OCI-M2 (cell line): ENCODE measurements at regions not wholly inside any gene's neighbourhood (a gene's known extent, or its start where the extent isn't known, plus 50 kb on each side); places are given as distances from the start of the nearest gene placed in this dataset.

Experiments used
- DNase-seq: peaks from one replicate; lab custom pipeline; 2025; ENCODE audit not compliant: unreplicated experiment; lab: John Stamatoyannopoulos, UW

- DNase-seq, result no peak
Observed at GRCh38 chr11:69348414-69349235, 54.7 kb downstream of the MYEOV start.

- no peak for DNase-seq
Observed at GRCh38 chr11:69350040-69350439, 56.1 kb downstream of the MYEOV start.

DNA sequence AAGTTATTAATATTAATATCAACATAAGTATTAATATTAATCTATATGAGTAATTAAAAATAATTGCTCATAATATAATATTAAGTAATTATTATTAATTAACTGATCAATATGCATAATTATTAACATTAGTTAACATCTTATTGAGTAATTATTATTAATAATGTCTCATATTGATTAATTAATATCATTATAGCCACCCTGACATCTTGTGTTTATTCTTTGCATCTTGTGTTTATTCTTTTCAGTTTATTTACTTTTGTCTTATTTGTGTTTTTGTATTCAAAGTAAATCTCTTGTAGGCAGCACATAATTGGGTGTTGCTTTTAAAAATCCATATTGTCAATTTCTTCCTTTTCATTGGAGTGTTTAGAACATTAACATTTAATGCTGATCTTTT is 56.6 kb downstream of the MYEOV start:
- DNase-seq, result no peak

- DNase-seq, result no peak
Observed at GRCh38 chr11:69351460-69351859, 57.5 kb downstream of the MYEOV start.

DNA sequence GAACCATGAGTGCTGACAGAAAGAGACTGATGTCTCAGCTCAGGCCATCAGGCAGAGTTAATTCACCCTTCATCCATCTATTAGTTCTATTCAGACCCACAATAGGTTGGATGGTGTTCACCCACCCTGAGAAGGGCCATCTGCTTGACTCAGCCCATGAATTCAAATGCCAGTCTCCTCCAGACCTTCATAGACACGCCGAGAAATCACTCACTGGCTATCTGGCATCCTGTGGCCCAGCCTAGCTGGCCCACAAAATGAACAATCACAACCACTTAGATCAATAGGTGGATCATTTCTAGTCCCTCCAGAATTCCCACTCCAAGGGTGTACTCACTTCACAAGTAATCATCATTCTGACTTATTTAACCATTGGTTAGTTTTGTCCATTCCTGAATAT is 58.2 kb downstream of the MYEOV start:
- DNase-seq, result no peak

DNA sequence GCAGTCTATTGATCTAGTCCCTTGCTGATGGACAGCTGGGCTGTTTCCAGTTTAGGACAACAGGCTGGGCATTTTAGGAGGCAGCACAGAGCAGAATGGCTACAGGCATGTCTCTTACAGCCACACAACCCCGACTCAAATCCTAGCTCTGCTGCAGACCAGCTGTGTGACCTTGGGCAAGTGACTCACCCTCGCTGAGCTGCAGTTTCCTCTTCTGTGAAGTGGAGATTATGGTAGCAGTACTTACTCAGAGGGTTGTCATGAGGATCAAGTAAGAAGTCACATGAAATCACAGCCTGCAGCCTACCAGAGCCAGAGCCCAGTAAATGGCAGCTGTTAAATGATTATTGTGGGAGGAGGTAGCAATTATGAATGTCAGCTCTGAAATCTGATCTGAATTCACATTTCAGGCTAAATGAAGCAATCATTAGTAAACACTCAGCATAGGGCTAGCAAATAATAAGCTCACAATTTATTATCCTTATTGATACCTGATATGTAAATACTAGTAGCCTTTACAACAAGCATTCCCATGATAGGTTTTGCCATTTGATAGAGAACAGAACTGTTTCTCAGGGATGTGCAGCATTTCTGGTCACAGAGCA is 58.9 kb downstream of the MYEOV start:
- DNase-seq, result no peak

DNA sequence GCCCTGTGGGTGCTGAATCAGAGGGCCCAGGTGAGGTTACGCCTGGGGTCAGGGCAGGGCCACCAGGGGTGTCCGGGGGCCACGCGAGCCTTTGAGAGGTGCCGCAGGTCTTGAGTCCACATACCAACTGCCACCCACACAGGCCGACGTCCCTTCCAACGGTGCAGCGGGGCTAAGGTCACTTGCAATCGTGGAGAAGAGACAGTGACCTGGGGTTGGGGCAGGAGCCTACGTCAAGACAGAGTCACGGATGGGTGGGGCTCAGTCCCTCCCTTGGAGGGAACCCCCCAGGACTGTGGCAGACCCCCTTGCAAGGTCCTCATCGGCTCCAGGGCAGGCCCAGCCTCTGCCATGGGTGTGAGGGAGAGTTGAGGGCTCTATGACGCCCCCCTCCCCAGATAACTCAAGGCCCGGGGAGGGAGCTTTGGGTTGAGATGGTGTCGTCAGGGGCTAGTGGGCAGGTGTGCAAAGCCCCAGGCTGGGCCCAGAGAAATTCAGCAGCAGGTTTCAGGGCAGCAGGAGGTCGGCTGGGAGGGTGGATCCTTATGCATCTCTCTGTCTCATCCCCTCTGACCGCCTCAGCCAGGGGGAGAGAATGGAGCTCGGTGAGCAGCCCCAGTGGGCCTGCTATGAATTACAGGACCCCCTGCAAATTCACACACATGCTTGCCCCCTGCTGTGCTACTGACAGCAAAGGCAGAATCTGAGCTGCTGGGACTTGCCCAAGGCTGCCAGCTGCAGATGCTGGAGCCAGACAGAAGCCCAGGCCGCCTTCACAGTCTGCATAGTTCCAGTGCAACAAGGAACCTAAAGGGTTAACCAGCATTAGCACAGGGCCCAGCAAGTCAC is 60.0 kb downstream of the MYEOV start:
- no peak for DNase-seq

DNA sequence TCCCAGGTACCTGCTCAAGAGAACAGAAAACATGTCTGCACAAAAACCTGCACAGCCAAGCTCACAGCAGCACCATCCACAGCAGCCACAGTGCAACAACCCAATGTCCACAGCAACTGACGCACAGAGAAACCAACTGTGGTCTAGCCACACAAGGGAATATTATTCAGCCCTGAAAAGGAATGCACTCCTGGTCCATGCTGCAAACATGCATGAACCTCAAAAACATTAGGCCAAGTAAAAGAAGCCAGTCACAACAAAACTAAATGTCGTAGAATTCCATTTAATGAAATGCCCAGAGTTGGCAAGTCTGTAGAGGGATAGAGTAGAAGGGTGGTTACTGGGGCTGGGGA is 60.6 kb downstream of the MYEOV start:
- no peak for DNase-seq

DNA sequence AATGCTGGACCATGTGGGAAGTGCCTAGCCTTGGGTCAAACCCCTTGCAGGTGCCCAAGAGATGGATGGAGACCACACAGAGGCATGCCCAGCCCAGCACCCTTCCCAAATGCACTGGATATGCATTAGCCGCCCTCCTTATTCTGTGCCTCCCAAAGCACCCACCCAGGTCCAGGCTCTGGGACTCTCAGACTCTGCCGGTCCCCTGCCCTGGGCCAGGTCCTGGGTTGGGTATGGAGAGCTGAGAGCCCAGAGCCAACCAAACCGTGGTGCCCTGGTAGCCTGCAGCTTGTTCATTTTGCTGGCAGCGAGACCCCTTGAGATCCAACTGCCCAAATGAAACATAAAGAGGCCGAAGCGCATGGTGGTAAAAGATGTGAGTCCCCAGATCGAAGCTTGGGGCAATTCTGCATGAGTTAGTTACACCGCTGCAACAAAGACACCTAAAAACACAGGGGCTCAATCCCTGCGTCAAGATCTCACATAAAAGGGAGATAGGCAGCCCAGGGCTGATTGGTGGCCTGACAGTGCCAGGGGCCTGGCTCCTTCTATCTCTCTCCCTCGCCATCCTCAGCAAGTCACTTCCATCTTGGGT is 61.5 kb downstream of the MYEOV start:
- DNase-seq, result no peak

DNA sequence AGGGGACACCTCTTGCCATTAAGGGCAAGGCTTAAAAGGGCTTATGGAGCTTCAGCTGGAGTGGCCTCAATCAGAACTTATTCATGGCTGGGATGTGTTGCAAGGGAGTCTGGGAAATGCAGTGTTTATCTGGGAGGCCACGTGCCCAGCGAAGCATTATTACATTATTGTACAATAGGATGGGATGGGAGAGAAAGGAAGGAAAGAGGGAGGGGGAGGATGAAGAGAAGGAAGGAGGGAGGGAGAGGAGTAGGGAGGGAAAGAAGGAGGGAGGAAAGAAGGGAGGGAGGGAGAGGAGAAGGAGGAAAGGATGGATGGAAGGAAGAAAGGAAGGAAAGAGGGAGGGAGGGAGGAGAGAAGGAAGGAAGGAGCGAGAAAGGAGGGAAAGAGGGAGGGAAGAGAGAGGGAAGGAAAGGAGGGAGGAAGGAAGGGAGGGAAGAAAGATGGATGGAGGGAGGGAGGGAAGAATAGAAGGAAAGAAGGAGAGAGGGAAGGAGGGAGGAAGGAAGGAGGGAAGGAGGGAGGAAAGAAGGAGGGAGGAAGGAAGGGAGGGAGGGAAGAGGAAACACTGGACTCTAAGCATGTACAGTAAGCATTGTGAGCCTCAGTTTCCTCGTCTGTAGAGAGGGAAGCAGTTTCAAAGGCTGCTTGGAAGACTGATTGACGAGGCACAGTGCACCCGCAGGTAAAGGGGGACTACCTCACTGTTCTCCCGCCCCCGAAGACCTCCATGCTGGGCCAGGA is 62.2 kb downstream of the MYEOV start:
- DNase-seq, result no peak

DNA sequence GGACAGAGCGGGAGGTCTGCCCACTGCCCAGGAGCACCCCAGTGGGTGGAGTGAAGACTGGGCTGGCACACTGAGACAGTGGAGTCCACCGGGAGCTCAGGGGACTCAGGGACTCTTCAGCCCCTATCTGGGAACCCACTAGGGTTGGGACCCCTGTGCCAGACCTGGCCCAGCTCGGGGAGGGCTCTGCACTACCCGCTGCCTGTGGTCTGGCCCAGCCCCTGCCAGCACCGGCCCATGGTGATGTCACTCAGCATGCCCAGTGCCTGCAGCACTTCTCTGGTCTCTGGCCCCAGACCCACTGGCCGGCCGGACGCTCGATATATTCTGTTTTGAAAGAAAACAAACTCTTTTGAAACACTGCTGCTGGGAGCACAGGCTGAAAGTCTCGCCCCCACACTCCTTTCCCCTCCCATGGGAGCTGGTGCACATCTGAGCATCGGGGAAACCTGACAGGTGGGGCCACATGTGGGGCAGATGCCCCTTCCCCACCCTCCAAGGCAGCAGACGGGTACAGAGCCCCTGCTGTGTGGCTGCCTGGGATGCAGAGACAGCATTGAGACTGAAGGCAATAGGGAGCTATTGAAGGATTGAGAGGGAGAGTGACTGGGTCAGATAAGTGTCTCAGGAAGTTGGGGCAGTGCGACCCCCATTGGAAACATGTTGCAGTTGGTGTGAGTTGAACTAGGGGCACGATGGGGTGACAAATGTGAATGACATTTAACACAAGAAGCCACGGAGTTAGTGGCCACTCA is 62.9 kb downstream of the MYEOV start:
- DNase-seq, result no peak

- no peak for DNase-seq
Observed at GRCh38 chr11:69357458-69358397, 63.8 kb downstream of the MYEOV start.

GRCh38 chr11:69358398-69359020 is 64.6 kb downstream of the MYEOV start:
- DNase-seq, result no peak

- no peak for DNase-seq
Observed at GRCh38 chr11:69359735-69360480, 66.0 kb downstream of the MYEOV start.

- DNase-seq, result no peak
Observed at GRCh38 chr11:69360606-69361005, 66.7 kb downstream of the MYEOV start.

GRCh38 chr11:69361048-69361447 is 67.1 kb downstream of the MYEOV start:
- no peak for DNase-seq

DNA sequence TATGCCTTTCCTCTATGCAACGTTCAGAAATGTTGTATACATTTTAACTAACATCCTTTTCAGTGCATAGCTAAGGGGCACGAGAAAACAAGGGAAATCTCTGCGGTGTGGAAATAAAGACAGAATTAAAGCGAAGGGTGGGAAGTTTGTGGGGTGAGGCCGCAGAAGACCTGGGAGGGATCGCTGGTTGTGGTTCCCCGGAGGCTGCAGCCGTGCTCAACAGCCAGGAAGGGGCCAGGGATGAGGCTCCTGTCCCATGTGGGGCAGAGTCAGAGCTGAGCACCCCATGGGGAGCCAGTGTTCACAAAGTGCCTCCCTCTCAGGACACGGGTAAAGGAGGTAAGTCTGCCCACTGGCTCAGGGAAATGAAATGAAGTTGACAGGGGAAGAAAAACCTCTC is 67.5 kb downstream of the MYEOV start:
- no peak for DNase-seq

DNA sequence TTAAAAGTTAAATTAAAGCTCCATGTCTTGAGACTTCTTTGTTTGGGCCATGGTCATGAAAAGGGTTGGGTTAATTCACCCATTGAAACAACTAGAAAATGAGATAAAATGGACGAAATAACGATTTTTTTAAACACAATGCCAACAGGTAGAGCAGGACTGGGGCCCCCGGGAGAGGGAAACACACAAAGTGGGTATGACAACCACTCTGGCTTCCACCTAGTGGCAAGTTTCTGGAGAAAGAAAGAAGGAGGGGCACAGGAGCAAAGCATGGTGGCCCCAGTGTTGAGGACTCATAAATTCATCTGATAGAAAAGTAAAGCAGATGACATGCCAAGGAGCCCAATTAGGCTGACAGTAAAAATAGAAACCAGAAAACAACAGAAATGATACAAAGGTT is 68.4 kb downstream of the MYEOV start:
- DNase-seq, result no peak
